Activated CD8-positive, alpha-beta memory T cell treated with anti-CD3 and anti-CD28 coated beads for 1 hour (primary cell): ENCODE measurements at regions not wholly inside any gene's neighbourhood (a gene's known extent, or its start where the extent isn't known, plus 50 kb on each side); places are given as distances from the start of the nearest gene placed in this dataset.

ENCODE experiments used
- DNase-seq, 2 donors: peaks; one replicate each; pipeline ENCODE4 v3.0.0-alpha.2; 2020; ENCODE audit warnings: low read depth in 1 of 2; ENCODE audit errors: extremely low read depth in 1 of 2

DNA sequence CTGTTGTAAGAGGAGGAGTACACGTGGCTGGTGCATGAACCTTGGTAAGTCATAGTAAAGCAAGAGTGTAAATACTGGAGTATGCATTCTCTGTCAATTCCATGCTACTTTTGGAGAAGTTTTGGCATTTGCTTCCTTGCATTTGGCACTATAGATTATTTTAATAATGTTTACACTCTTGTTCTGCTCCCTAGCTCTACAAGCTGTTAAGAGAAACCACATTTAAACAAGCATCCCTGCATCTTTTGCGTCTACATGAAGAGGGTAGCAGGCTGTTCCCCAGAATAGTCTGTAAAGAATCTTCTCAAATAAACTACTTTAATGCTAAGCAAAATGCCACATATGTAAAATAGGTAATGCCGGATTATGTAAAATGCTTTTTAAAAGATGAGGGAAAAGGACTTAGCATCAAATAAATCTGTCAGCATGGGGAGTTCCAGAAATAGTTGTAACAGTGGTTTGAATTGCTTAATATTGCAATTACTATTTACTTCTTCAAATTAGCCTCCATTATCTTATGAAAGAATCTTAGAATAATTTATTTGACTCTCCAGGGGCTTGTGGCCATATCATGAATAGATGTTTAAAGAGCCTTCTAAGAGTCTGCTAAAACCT, 2127.3 kb upstream of the WWC1 start:
- DNase-seq, result no peak

DNA sequence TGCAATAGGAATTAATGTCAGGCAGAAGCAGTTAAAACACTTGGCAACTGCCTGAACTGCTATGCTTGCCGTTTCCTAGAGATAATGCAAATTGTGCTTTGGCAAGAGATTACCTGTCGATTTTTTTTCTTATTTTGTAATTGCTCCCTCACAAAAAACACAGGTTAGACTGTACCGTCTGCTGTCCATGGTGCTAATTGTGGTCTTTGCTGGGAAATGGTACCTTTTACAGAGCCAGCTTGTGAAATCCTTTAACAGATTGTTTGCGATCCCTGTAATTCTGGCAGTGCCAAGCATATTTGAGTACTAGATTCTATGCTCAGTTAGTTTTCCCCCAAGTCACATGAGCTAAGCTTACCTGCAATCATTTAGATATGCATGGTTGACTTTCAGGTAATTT, 2125.8 kb upstream of the WWC1 start:
- DNase-seq, result no peak

DNA sequence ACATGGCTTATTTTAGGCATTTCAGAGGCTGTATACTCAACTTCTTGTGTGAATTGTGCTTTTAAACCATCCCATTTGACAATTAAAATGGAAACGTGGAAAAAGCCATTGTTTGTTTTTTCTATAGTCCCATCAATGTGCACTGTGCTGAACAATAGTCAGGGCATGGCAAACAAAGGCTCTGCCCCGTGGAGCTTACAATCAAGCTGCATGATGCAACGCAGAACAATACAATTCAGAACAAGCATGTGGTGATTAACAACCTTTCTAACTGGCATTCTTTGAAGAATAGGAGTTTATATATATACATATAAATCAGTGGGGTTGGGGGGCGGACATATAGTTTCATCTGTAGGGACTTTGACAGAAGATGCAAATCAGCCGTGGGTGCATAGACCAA, 2125.4 kb upstream of the WWC1 start:
- DNase-seq, result no peak

DNA sequence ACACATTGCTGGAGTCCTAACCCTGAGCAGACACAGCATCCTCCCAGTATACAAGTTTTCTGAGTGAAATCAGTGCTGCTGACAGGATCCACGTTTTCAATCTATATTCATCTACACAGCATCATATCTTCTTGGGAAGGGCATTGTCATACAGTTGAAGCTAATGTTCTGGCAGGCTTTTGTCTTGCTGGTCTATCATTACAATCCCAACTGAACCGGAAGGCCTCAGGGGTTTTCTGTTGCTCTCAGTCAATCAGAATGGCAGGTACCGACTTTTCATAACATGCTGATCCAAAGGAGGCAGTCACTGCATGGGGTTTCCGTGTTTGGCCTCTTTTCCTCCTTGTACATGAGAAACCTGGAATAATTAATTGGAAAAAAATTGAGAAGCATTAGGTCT, 2118.8 kb upstream of the WWC1 start:
- DNase-seq, result no peak

DNA sequence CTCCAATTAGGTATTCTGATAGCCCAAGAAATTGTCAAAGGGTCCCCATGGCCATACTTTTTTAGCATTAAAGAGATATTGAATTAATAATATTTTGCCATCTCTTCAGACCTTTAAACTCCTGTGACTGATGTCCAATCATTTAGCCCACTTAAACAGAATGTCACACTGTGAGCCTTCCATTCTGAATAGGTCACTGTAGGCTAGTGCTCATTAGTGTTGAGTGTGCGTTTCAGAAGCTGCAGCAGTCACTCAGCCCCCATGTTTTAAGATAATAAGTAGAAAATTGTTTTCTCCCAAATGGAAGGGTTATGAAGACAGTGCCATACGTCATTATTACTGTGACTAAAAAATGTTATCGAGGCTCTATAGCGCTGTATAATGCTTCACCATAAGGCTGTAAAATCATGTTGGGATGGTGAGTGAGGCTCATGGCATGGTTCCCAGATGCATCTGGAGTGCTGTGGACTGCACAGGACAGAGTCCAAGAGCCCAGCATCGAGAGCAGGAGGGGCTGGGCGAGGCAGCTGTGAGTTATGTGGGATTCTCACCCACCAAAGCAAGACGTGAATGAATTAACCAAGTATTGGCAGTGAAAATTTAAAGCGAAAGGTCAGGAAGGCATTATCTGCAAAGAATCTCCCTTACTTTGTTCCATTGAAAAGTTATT, 2112.9 kb upstream of the WWC1 start:
- DNase-seq, result no peak

DNA sequence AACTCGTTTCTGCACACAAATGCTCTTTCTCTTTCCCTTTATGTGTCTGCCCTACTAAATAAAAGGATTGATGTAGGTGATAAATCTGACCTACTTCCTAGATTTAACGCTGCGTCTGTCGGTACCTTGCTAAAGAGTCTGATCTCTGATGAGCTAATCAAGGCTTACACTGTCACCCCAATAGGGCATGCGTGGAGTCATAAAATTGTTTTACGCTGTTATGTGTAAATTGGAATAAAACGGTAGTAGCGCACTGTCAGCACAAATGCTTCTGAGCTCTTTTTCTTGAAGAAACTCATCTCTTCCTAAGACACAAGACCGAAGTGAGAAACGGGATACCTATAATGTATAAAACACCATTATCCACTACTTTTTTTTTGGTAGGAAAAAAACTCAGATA, 2106.3 kb upstream of the WWC1 start:
- no peak for DNase-seq

GRCh38 chr5:166188501-166189325, 2102.7 kb upstream of the WWC1 start:
- no peak for DNase-seq

DNA sequence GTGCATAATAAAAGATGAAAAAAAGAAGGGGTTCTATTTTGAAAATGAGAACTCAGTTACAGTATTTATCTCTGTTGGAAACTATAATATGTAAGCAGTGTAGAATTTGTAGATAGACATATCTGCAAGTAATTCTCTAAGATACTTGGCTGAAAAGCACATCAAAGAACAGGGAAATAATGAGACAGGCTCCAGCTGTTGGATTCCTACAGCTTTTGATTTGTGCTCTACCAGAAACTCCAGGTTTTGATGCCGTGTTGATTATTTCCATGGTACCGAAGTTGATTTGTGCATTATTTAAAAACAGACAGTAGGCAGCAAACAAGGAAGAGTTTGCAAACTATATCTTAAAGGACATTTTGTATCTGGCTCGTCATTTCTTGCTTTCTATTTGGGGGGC, 2098.7 kb upstream of the WWC1 start:
- DNase-seq, result no peak

DNA sequence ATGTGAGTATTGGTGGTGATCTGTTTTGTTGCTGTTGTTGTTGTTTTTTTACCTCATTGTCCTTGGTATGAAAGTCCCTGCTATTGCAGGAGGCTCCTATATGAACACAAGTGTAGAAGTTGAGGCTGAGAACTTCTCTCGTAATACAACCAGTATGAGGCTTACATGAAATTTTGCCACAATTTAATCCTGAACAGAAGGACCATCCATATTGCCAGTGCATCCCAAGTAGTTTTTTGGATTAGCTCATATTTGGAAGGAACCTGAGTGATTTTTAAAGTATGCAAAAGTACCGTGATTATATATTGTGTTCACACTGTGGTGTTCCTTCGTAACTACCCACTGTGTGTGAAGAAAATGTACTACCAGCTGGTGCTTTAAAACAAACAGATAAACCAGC, 2095.5 kb upstream of the WWC1 start:
- DNase-seq, result no peak

DNA sequence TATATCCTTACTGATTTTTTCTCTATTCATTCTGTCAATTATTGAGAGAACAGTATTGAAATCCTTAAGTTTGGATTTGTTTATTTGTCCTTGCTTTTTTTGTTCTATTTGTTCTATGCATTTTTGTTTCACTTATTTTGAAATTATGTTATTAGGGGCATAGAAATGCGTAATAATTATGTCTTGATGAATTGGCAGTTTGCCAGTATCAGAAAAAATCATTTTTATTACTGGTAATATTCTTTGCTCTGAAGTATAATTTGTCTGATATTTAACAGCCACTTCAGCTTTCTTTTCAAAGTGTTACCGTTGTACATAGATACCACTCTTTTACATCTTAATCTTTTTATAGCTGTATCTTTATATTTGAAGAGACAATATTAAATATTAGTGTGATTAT, 2090.9 kb upstream of the WWC1 start:
- DNase-seq, result no peak

GRCh38 chr5:166211640-166212039, 2079.8 kb upstream of the WWC1 start:
- no peak for DNase-seq

GRCh38 chr5:166236327-166236726, 2055.1 kb upstream of the WWC1 start:
- DNase-seq, result no peak

DNA sequence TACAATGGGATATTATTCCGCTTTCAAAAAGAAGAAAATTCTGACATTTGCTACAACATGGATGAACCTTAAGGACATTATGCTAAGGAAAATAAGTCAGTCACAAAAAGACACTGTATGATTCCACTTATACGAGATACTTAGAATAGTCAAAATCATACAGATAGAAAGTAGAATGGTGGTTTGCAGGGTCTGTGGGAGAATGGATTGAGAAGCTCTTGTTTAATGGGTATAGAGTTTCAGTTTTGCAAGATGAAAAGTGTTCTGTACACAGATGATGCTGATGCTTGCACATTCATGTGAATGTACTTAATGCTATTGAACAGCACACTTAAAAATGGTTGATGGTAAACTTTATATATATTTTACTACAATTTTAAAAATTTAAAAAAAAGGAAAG, 2050.7 kb upstream of the WWC1 start:
- DNase-seq, result no peak

DNA sequence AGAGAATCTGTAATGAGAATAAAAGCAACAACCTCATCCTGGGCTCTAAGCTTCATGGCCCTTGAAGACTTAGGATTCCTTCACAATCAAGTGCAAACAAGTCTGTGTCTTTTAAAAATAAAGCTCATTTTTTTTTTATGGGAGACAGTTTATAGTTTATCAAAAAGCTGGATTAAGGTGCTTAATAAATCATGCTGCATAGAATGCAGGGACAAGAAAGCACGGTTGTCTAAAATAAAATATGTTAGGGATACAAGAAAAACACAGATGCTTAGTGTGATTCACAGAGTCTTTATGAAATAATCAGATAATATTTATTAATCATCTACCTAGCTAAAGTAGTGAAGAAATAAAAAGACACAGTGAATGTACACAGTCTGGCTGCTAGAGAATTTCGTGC, 2045.9 kb upstream of the WWC1 start:
- no peak for DNase-seq

DNA sequence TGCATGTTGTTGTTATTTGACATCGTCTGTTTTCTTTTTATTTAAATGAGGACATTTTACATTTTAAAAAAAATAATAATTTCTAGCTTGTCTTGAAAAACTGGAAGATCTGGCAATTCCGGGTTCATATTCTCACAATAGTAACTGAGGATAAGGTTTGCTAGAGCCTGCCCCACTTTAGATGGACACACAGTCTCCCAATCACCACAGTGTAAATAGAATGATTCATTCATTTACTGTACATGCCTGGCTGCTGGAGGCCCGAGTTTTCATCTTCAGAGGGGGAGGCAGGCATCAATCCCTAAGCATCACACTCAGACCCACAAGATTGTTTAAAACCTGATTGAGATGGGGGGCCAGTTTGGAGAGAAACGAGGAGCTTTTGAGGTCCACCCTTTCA, 2039.7 kb upstream of the WWC1 start:
- DNase-seq, result no peak

DNA sequence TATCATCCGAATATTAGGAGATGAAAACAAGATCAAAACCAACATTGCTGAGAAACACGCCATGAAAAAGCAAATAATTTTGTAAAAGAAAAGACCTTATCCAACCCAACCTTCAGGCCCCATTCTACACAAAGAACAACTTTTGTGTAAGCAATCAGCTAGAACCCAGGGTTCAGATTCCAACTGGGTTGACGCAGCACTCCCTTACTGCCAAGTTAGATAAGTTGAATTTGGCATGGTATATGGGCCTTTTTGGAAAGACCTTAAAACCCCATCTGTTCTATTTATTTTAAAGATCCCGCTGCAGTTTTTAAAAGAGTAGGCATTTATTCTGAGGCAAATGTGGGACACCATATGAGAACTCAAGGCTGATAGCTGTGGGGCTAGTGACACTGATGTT, 2033.8 kb upstream of the WWC1 start:
- no peak for DNase-seq

GRCh38 chr5:166262395-166262794, 2029.0 kb upstream of the WWC1 start:
- DNase-seq, result no peak

GRCh38 chr5:166267907-166268306, 2023.5 kb upstream of the WWC1 start:
- no peak for DNase-seq

- DNase-seq, result no peak
Measured at GRCh38 chr5:166270712-166271111, 2020.7 kb upstream of the WWC1 start.

- DNase-seq, result no peak
Measured at GRCh38 chr5:166276006-166276405, 2015.4 kb upstream of the WWC1 start.

- no peak for DNase-seq
Measured at GRCh38 chr5:166279828-166280227, 2011.6 kb upstream of the WWC1 start.

GRCh38 chr5:166281433-166281832, 2010.0 kb upstream of the WWC1 start:
- no peak for DNase-seq
